Lung (tissue), 11 donors: ENCODE measurements at regions not wholly inside any gene's neighbourhood (a gene's known extent, or its start where the extent isn't known, plus 50 kb on each side); places are given as distances from the start of the nearest gene placed in this dataset.

Source experiments
- ATAC-seq: fragments of 200-7000 bp; cut with Tn5 transposase; one replicate; pipeline ENCODE4 v1.9.1; 2020; ENCODE audit warnings: moderate number of reproducible peaks; ENCODE audit not compliant: insufficient read depth, low FRiP score
- DNase-seq, 3 donors: peaks; one replicate each; pipeline ENCODE4 v3.0.0-alpha.2; 2013 to 2017
- H3K27ac ChIP-seq, 2 donors: one replicate each; pipeline ENCODE4 v1.5.1; 2013; ENCODE audit warnings: mild to moderate bottlenecking in 2 of 2, moderate library complexity in 2 of 2, control low read depth in 1 of 2, inconsistent platforms in 1 of 2, low read depth in 1 of 2, low read length in 1 of 2
- H3K27me3 ChIP-seq, 3 donors: one replicate each; pipeline ENCODE4 v1.5.1; 2013; ENCODE audit warnings: low read length in 2 of 3; ENCODE audit not compliant: control insufficient read depth in 3 of 3, insufficient read depth in 3 of 3
- H3K36me3 ChIP-seq, 4 donors: one replicate each; pipeline ENCODE4 v1.5.1; 2013; ENCODE audit warnings: low read length in 4 of 4, mild to moderate bottlenecking in 1 of 4, moderate library complexity in 1 of 4; ENCODE audit not compliant: control insufficient read depth in 4 of 4, insufficient read depth in 4 of 4
- H3K4me1 ChIP-seq, 5 donors: one replicate each; pipeline ENCODE4 v1.5.1; 2013; ENCODE audit warnings: low read length in 5 of 5, mild to moderate bottlenecking in 2 of 5, moderate library complexity in 1 of 5; ENCODE audit not compliant: control insufficient read depth in 5 of 5, insufficient read depth in 5 of 5
- H3K4me3 ChIP-seq: one replicate; pipeline ENCODE4 v1.5.1; 2013; ENCODE audit warnings: mild to moderate bottlenecking, control low read depth, moderate library complexity
- H3K9ac ChIP-seq, 2 donors: one replicate each; pipeline ENCODE4 v1.5.1; 2013; ENCODE audit warnings: low read length in 2 of 2, control low read depth in 1 of 2; ENCODE audit not compliant: insufficient read depth in 1 of 2
- H3K9me3 ChIP-seq, 4 donors: one replicate each; pipeline ENCODE4 v1.5.1; 2013; ENCODE audit warnings: low read length in 3 of 4, mild to moderate bottlenecking in 1 of 4, moderate library complexity in 1 of 4; ENCODE audit not compliant: control insufficient read depth in 4 of 4, insufficient read depth in 3 of 4
- WGBS, 2 donors: extraction: QIAGEN DNeasy Blood & Tissue Kit; methylation state at CpG; one replicate each; pipeline ENCODE4 v1.1.7; 2013; 5-methylcytosine and 5-hydroxymethylcytosine counted together
- TF ChIP-seq, protein P1 (sequence below): IDR thresholded peaks from 2 replicates; pipeline ENCODE4 v1.5.1; 2012; ENCODE audit warnings: mild to moderate bottlenecking; ENCODE audit errors: control extremely low read depth, extremely low read depth
- donor health status: control.
- donor health status: control.
- donor health status: Bipolar disorder and iron deficiency.
- donor health status: healthy.
- donor health status: DM: yes; HTN: yes; CAD: no.

DNA sequence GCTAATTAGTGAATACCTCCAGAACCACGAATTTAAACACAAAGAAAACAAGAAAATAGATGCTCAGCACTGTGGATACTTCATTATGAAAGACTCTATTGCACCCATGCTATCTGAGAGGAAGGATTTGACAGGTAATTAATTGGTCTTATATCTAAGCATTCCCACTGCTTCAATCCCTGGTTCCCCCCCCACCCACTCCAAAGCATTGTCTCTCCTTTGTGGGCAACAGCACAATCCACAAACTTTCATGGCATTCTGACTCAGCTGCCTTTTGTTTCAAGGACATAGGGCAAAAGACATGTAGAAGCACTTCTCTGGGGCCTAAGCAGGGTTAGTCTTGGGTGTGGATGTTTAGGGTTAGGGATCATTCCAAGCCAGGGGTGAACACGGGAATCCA is 551.4 kb downstream of the BUD13 start:
- Histone ChIP-seq H3K9ac (no peak overlapping the region), H3K27ac (no peak overlapping the region), H3K36me3 (no peaks in the 10 kb centered on the region), H3K27me3 (no peaks in the 10 kb centered on the region), H3K9me3 (peaks cover 0 to 2% (median 0%) of the 10 kb centered on the region in 4 donors), H3K4me1 (peaks cover 0 to 11% (median 1%) of the 10 kb centered on the region in 5 donors), H3K4me3 (no peak overlapping the region)
- TF ChIP-seq, protein P1, sequence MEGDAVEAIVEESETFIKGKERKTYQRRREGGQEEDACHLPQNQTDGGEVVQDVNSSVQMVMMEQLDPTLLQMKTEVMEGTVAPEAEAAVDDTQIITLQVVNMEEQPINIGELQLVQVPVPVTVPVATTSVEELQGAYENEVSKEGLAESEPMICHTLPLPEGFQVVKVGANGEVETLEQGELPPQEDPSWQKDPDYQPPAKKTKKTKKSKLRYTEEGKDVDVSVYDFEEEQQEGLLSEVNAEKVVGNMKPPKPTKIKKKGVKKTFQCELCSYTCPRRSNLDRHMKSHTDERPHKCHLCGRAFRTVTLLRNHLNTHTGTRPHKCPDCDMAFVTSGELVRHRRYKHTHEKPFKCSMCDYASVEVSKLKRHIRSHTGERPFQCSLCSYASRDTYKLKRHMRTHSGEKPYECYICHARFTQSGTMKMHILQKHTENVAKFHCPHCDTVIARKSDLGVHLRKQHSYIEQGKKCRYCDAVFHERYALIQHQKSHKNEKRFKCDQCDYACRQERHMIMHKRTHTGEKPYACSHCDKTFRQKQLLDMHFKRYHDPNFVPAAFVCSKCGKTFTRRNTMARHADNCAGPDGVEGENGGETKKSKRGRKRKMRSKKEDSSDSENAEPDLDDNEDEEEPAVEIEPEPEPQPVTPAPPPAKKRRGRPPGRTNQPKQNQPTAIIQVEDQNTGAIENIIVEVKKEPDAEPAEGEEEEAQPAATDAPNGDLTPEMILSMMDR: no peak
- ATAC-seq: no peak
- 73 to 79% methylated on average over 2 of the region's 2 CpGs for WGBS, 2 donors
- DNase-seq: no peak

DNA sequence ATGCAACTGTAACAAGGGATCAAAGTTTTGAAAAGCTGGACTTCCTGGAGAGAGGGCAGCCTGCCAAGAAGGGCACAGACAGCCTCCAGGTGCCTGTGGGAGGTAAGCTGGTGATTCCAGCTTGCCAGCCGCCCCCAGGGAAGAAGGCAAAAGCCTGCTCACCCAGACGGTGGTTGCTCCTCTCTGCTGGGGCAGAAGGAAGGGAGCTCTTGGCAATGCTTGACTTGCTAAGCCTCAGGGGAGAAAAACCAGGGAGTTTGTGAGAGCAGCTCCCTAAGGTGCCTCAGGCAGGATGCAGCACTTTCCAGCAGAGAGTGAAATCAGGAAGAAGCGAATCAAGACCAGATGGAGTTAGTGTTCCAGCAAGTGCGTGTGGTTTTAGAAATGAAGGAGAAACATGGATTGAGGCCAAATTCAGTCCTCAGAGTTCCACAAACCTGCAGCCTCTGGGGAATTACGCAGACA is 553.6 kb downstream of the BUD13 start:
- H3K9me3 ChIP-seq: no peaks in the 10 kb centered on the region
- no peak overlapping the region for H3K4me3 ChIP-seq
- no peak for DNase-seq
- H3K27ac ChIP-seq: no peak overlapping the region
- 55 to 74% methylated on average over 5 of the region's 5 CpGs for WGBS, 2 donors
- ATAC-seq: no peak
- H3K36me3 ChIP-seq: no peaks in the 10 kb centered on the region
- no peaks in the 10 kb centered on the region for H3K27me3 ChIP-seq
- H3K9ac ChIP-seq: no peak overlapping the region
- peaks cover 0 to 3% (median 0%) of the 10 kb centered on the region in 5 donors for H3K4me1 ChIP-seq
- TF ChIP-seq, protein P1: no peak

DNA sequence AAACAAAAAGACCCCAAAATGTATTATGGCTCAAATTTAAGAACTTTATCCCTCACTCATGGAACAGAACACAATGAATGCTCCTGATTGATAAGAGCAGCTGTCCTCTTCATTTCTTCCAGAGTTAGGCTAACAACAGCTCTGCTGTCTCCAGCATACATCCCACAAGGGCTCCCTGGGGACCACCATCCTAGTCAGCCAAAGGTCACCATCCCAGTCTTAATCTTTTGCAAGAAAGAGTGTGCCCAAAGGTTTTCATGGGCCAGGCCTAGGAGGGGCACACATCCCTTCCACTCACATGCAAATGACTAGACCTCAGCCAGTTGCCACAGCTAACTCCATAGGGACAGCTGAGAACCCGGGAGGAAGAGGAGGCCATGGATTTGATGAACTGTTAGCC is 555.3 kb downstream of the BUD13 start:
- H3K4me1 ChIP-seq: peaks cover 0 to 1% (median 0%) of the 10 kb centered on the region in 5 donors
- H3K9ac ChIP-seq: no peak overlapping the region
- DNase-seq (no peak), ATAC-seq (no peak)
- TF ChIP-seq, protein P1: no peak
- H3K27me3 ChIP-seq: no peaks in the 10 kb centered on the region
- 88 to 98% methylated on average over 1 of the region's 1 CpG for WGBS, 2 donors
- no peaks in the 10 kb centered on the region for H3K36me3 ChIP-seq
- no peak overlapping the region for H3K27ac ChIP-seq
- H3K9me3 ChIP-seq: no peaks in the 10 kb centered on the region
- H3K4me3 ChIP-seq: no peak overlapping the region

DNA sequence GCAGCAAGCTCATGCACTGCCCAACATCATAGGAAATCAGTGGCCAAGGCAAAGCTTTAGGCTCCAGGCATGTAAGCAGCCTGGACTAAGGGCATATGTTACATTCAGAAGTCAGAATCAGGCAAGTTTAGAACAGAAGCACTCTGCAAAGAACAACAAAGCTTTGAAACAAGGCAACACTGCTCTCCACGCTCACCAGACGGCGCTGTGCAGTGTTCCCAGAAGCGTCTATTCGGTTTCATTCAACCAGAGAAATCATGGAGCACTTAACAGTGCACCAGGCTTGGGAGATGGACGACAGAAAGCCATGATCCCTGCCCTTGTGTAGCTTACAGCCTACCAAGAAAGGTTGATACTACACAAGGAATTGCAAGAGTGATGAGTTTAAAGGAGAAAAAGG is 555.8 kb downstream of the BUD13 start:
- DNase-seq: peak in 2 of 3 donors; percentile 55 to 68
- ATAC-seq: no peak
- 6 to 7% methylated on average over 6 of the region's 6 CpGs for WGBS, 2 donors
- Histone ChIP-seq H3K4me1 (peaks cover 0 to 1% (median 0%) of the 10 kb centered on the region in 5 donors), H3K9me3 (no peaks in the 10 kb centered on the region), H3K27me3 (no peaks in the 10 kb centered on the region), H3K27ac (no peak overlapping the region), H3K36me3 (no peaks in the 10 kb centered on the region), H3K4me3 (no peak overlapping the region), H3K9ac (no peak overlapping the region)
- TF ChIP-seq, protein P1: peak; percentile 41
